ENCODE measurements at regions not wholly inside any gene's neighbourhood (a gene's known extent, or its start where the extent isn't known, plus 50 kb on each side); places are given as distances from the start of the nearest gene placed in this dataset.
A peak's percentile ranks its signal among the peaks of the same experiment; 100 is the strongest.
"Not testable (repeated sequence)": the region's sequence is repeated elsewhere in the genome, so short reads cannot be mapped to it uniquely, and the experiment has no call there.

- no peak for DNase-seq (ENCODE audit: low spot score)
- in situ Hi-C loops (cut with HindIII; ENCODE audit: low sequenced_read_pairs) = no loop called here
These were observed 1141.2 kb upstream of the TMEM132C start for GRCh38 chr12:127125607-127126259.

GRCh38 chr12:127126260-127126628 lies 1140.7 kb upstream of the TMEM132C start:
- no peak for DNase-seq (ENCODE audit: low spot score)
- in situ Hi-C loops (cut with HindIII; ENCODE audit: low sequenced_read_pairs) = no loop called here

- DNase-seq (ENCODE audit: low spot score) = no peak
- in situ Hi-C loops (cut with HindIII; ENCODE audit: low sequenced_read_pairs) = no loop called here
These were observed 1139.1 kb upstream of the TMEM132C start for GRCh38 chr12:127127897-127128296.

GRCh38 chr12:127130506-127131124 lies 1136.4 kb upstream of the TMEM132C start:
- in situ Hi-C loops (cut with HindIII; ENCODE audit: low sequenced_read_pairs) = no loop called here
- no peak for DNase-seq (ENCODE audit: low spot score)

GRCh38 chr12:127133675-127134335 lies 1133.2 kb upstream of the TMEM132C start:
- DNase-seq (ENCODE audit: low spot score) = peak; percentile 43
- in situ Hi-C loops (cut with HindIII; ENCODE audit: low sequenced_read_pairs) = no loop called here

GRCh38 chr12:127140864-127141484 lies 1126.0 kb upstream of the TMEM132C start:
- in situ Hi-C loops (cut with HindIII; ENCODE audit: low sequenced_read_pairs) = not testable (repeated sequence)

GRCh38 chr12:127143020-127143419 lies 1124.0 kb upstream of the TMEM132C start:
- in situ Hi-C loops (cut with HindIII; ENCODE audit: low sequenced_read_pairs) = no loop called here
- no peak for DNase-seq (ENCODE audit: low spot score)

More at GRCh38 chr12:127140864-127141484, 1126.0 kb upstream of the TMEM132C start:
- not testable (repeated sequence) for DNase-seq (ENCODE audit: low spot score)

GRCh38 chr12:127144770-127145169 lies 1122.2 kb upstream of the TMEM132C start:
- in situ Hi-C loops (cut with HindIII; ENCODE audit: low sequenced_read_pairs) = no loop called here
- peak; percentile 13 for DNase-seq (ENCODE audit: low spot score)

- peak; percentile 63 for DNase-seq (ENCODE audit: low spot score)
- in situ Hi-C loops (cut with HindIII; ENCODE audit: low sequenced_read_pairs) = no loop called here
These were observed 1121.6 kb upstream of the TMEM132C start for GRCh38 chr12:127145241-127145928.

GRCh38 chr12:127145929-127146789 lies 1120.8 kb upstream of the TMEM132C start:
- DNase-seq (ENCODE audit: low spot score) = peak; percentile 87
- in situ Hi-C loops (cut with HindIII; ENCODE audit: low sequenced_read_pairs) = no loop called here

GRCh38 chr12:127146991-127147718 lies 1119.8 kb upstream of the TMEM132C start:
- in situ Hi-C loops (cut with HindIII; ENCODE audit: low sequenced_read_pairs) = no loop called here
- DNase-seq (ENCODE audit: low spot score) = no peak

- DNase-seq (ENCODE audit: low spot score) = no peak
- in situ Hi-C loops (cut with HindIII; ENCODE audit: low sequenced_read_pairs) = no loop called here
These were observed 1119.2 kb upstream of the TMEM132C start for GRCh38 chr12:127147724-127148123.

- no peak for DNase-seq (ENCODE audit: low spot score)
- in situ Hi-C loops (cut with HindIII; ENCODE audit: low sequenced_read_pairs) = no loop called here
These were observed 1118.7 kb upstream of the TMEM132C start for GRCh38 chr12:127148318-127148717.

GRCh38 chr12:127149226-127149964 lies 1117.6 kb upstream of the TMEM132C start:
- peak; percentile 33 for DNase-seq (ENCODE audit: low spot score)
- in situ Hi-C loops (cut with HindIII; ENCODE audit: low sequenced_read_pairs) = no loop called here

GRCh38 chr12:127150028-127150427 lies 1116.9 kb upstream of the TMEM132C start:
- no peak for DNase-seq (ENCODE audit: low spot score)
- in situ Hi-C loops (cut with HindIII; ENCODE audit: low sequenced_read_pairs) = no loop called here

GRCh38 chr12:127150479-127150878 lies 1116.5 kb upstream of the TMEM132C start:
- in situ Hi-C loops (cut with HindIII; ENCODE audit: low sequenced_read_pairs) = no loop called here
- DNase-seq (ENCODE audit: low spot score) = no peak

- no peak for DNase-seq (ENCODE audit: low spot score)
- in situ Hi-C loops (cut with HindIII; ENCODE audit: low sequenced_read_pairs) = no loop called here
These were observed 1116.0 kb upstream of the TMEM132C start for GRCh38 chr12:127150956-127151355.

Measured in G401 (cell line).